ENCODE measurements at regions not wholly inside any gene's neighbourhood (a gene's known extent, or its start where the extent isn't known, plus 50 kb on each side); places are given as distances from the start of the nearest gene placed in this dataset.

- DNase-seq, result no peak
These were observed 58.1 kb upstream of the CALM2 start for GRCh38 chr2:47234456-47234855.

GRCh38 chr2:47232738-47233415, 56.6 kb upstream of the CALM2 start:
- DNase-seq, result no peak

GRCh38 chr2:47230418-47230817, 54.1 kb upstream of the CALM2 start:
- no peak for DNase-seq

GRCh38 chr2:47227532-47228279, 51.4 kb upstream of the CALM2 start:
- DNase-seq, result no peak

GRCh38 chr2:47226923-47227220, 50.6 kb upstream of the CALM2 start:
- no peak for DNase-seq

- no peak for DNase-seq
These were observed 50.0 kb upstream of the CALM2 start for GRCh38 chr2:47226132-47226922.

Data from activated CD4-positive, alpha-beta T cell treated with anti-CD3 and anti-CD28 coated beads, Interleukin-2, amount 50 U/mL, for 1 hour (primary cell).